IMR-90 (cell line): ENCODE measurements at regions not wholly inside any gene's neighbourhood (a gene's known extent, or its start where the extent isn't known, plus 50 kb on each side); places are given as distances from the start of the nearest gene placed in this dataset.

Experiments used
- CEBPB ChIP-seq: IDR thresholded peaks from 2 replicates; pipeline ENCODE4 v1.6.1; 2012; ENCODE audit warnings: low read depth, low read length, improper control_type of control experiment
- CTCF ChIP-seq: conservative IDR thresholded peaks from 2 replicates; pipeline ENCODE4 v1.5.1; 2012; ENCODE audit warnings: mild to moderate bottlenecking, low read depth, low read length, improper control_type of control experiment
- FOS ChIP-seq: fragments of 150-350 bp; IDR thresholded peaks from 2 replicates; pipeline ENCODE4 v1.6.1; 2016; ENCODE audit warnings: low read depth, low read length
- POLR2A ChIP-seq: IDR thresholded peaks from 2 replicates; pipeline ENCODE4 v1.6.1; 2012; ENCODE audit warnings: mild to moderate bottlenecking, low read depth, low read length
- RFX5 ChIP-seq: IDR thresholded peaks from 2 replicates; pipeline ENCODE4 v1.8.0; 2012; ENCODE audit warnings: low read depth, mild to moderate bottlenecking, low read length, moderate library complexity
- SMC3 ChIP-seq: fragments of 150-350 bp; IDR thresholded peaks from 2 replicates; pipeline ENCODE4 v1.6.1; 2016; ENCODE audit warnings: low read depth, mild to moderate bottlenecking, antibody characterized with exemption, low read length, moderate library complexity

- TF ChIP-seq POLR2A (no peak), SMC3 (no peak), FOS (no peak), CTCF (no peak), RFX5 (no peak), CEBPB (no peak)
These were observed 59.5 kb upstream of the TMX1 start for GRCh38 chr14:51180577-51180976.
